Mesothelial cell of epicardium (in vitro differentiated cells): ENCODE measurements at regions not wholly inside any gene's neighbourhood (a gene's known extent, or its start where the extent isn't known, plus 50 kb on each side); places are given as distances from the start of the nearest gene placed in this dataset.
A peak's percentile ranks its signal among the peaks of the same experiment; 100 is the strongest.

ENCODE experiments used
- DNase-seq, 2 experiments: peaks; one replicate each; pipeline ENCODE4 v3.0.0; 2021; ENCODE audit warnings: low spot score in 2 of 2; ENCODE audit not compliant: unreplicated experiment in 2 of 2
- H3K27ac Mint-ChIP-seq: 2 replicates; pipeline ENCODE4 v1.8.0; 2021; ENCODE audit warnings: mixed read lengths
- H3K27me3 Mint-ChIP-seq: 2 replicates; pipeline ENCODE4 v1.8.0; 2021; ENCODE audit warnings: low read depth, mixed read lengths
- H3K36me3 Mint-ChIP-seq: 2 replicates; pipeline ENCODE4 v1.8.0; 2021; ENCODE audit warnings: mixed read lengths
- H3K4me1 Mint-ChIP-seq: 2 replicates; pipeline ENCODE4 v1.8.0; 2021; ENCODE audit warnings: mixed read lengths
- H3K4me3 Mint-ChIP-seq: 2 replicates; pipeline ENCODE4 v1.8.0; 2021; ENCODE audit warnings: mild to moderate bottlenecking, moderate library complexity, mixed read lengths
- H3K9me3 Mint-ChIP-seq: 2 replicates; pipeline ENCODE4 v1.8.0; 2021; ENCODE audit warnings: mixed read lengths
- TF ChIP-seq, protein P1 (sequence below): fragments of 200-600 bp; sonication (generic); IDR thresholded peaks from one replicate; pipeline ENCODE4 v1.5.0; 2021; ENCODE audit warnings: antibody characterized with exemption; ENCODE audit not compliant: unreplicated experiment

DNA sequence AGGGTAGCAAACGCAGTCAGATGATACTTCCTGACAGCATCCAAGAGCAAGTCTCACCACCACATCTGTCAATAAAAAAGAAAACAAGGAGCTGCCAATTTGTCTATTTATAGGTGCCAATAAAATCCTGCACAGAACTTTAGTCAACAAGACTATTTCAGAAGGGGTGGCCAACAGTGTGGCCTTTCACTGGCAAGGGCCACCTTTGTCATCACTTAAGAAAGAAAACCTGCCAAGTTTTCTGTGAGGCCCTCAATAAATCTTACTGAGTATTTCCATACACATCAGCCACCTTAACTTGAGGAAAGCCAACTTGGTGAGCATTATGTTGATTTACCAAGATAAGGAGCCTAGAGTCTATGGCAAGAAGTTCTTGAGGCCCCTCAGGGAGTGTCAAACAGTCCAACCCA lies 312.3 kb downstream of the ENC1 start:
- Mint-ChIP-seq H3K9me3 (no peaks in the 10 kb centered on the region), H3K4me1 (peaks cover 51% of the 10 kb centered on the region), H3K36me3 (no peaks in the 10 kb centered on the region), H3K27me3 (no peaks in the 10 kb centered on the region), H3K27ac (peak overlapping the region; percentile 99), H3K4me3 (no peak overlapping the region)
- TF ChIP-seq, protein P1, sequence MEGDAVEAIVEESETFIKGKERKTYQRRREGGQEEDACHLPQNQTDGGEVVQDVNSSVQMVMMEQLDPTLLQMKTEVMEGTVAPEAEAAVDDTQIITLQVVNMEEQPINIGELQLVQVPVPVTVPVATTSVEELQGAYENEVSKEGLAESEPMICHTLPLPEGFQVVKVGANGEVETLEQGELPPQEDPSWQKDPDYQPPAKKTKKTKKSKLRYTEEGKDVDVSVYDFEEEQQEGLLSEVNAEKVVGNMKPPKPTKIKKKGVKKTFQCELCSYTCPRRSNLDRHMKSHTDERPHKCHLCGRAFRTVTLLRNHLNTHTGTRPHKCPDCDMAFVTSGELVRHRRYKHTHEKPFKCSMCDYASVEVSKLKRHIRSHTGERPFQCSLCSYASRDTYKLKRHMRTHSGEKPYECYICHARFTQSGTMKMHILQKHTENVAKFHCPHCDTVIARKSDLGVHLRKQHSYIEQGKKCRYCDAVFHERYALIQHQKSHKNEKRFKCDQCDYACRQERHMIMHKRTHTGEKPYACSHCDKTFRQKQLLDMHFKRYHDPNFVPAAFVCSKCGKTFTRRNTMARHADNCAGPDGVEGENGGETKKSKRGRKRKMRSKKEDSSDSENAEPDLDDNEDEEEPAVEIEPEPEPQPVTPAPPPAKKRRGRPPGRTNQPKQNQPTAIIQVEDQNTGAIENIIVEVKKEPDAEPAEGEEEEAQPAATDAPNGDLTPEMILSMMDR, result no peak
- DNase-seq, result no peak

DNA sequence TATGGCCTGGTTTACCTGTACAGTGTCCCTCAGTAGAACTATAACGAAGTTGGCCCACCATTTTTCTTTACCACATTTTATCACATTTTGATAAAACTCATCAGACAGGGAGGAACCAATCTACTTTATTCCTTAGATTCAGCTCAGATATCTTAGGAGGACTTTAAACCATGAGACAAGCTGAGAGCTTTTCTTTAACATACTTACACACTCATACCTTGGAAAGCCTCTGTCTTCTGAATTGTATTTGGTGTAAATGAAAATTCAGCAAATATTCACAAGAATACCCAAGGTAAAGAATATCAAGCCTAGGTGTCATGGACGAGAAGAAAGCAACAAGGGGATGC lies 313.2 kb downstream of the ENC1 start:
- peaks cover 45% of the 10 kb centered on the region for H3K4me1 Mint-ChIP-seq
- no peaks in the 10 kb centered on the region for H3K27me3 Mint-ChIP-seq
- no peaks in the 10 kb centered on the region for H3K9me3 Mint-ChIP-seq
- H3K4me3 Mint-ChIP-seq, result no peak overlapping the region
- H3K27ac Mint-ChIP-seq, result peak overlapping the region; percentile 99
- TF ChIP-seq, protein P1, result no peak
- no peaks in the 10 kb centered on the region for H3K36me3 Mint-ChIP-seq
- DNase-seq, result no peak

DNA sequence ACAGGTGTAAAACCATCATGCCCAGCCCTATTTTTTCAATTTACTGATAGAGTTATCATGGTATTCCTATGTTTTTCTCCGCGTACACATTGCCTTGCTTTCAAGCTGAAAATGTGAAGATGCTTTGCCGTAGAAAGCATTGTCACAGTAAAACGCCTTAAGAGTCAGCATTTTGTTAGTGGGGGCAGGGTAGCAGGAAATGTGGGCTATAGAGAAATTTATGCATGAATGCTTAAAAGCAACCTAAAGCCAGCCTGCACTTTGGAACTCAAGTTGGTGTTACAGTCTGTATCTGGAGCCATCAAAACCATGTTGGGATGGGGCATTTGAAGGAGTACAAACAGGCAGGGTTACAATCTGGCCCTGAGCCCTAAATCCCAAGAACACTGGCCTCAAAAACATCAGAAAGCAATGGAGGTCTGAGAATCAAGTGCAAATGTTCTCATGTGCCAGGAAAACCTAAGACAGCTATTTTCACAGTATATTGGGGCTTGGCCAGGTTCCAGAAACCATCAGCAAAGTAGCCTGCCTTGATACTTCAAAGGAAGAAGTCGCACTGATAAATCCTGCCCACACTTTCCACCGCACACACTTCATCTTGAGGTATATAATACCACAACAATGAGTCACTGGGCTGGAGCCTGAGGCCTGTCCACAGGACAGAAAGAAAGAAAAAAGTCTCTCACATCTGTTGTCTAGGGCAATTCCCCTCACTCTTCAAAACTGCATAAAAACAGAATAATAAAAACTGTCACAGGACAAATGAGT lies 313.8 kb downstream of the ENC1 start:
- H3K27ac Mint-ChIP-seq, result peak overlapping the region; percentile 99
- H3K4me3 Mint-ChIP-seq, result no peak overlapping the region
- H3K9me3 Mint-ChIP-seq, result no peaks in the 10 kb centered on the region
- no peaks in the 10 kb centered on the region for H3K36me3 Mint-ChIP-seq
- H3K27me3 Mint-ChIP-seq, result no peaks in the 10 kb centered on the region
- peaks cover 40% of the 10 kb centered on the region for H3K4me1 Mint-ChIP-seq
- DNase-seq, result peak; percentile 75 to 78
- TF ChIP-seq, protein P1, result no peak

DNA sequence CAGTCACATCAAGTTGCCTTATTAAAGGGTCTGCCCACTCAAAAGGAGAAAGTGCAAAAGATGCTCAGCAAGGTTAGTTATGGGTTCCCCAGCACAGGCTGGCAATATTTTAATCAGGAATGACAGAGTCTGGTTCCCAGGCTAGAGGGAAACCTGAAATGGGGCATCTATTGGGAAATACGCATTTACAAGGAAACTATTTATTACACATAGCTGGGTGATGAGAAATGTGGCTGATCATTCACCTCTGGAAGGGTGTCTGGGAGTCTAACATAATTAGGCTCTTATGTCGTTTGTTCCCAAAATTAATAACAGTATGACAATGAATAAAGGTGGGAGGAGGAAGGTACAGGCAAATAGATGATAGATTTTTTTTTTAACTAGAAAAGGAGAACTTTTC lies 314.7 kb downstream of the ENC1 start:
- H3K27ac Mint-ChIP-seq, result peak overlapping the region; percentile 99
- no peak for DNase-seq
- TF ChIP-seq, protein P1, result no peak

DNA sequence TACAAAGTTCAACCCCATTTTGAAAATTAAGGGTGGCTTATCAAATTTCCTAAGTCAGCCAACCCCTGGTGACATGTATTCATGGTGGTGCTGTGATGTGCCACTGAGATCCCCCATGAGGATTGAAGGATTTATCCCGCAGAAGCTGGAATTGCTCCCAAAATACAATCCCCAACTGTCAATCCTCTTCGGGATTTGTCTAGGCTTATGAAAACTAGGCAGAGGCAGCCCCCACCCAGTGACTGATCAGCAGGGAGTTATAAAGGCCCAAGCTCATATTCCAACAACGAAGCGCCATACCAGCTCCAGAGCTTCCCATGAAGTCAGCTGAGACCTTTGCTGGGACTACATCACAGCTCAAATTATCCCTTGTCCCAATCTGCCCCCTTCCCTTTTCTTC lies 316.0 kb downstream of the ENC1 start:
- Mint-ChIP-seq H3K27me3 (no peaks in the 10 kb centered on the region), H3K27ac (no peak overlapping the region), H3K36me3 (no peaks in the 10 kb centered on the region), H3K9me3 (peaks cover 6% of the 10 kb centered on the region), H3K4me1 (peaks cover 42% of the 10 kb centered on the region), H3K4me3 (no peak overlapping the region)
- DNase-seq, result no peak
- TF ChIP-seq, protein P1, result no peak

More for the DNA sequence above, 314.7 kb downstream of the ENC1 start:
- Mint-ChIP-seq H3K36me3 (no peaks in the 10 kb centered on the region), H3K4me3 (no peak overlapping the region), H3K27me3 (no peaks in the 10 kb centered on the region), H3K9me3 (no peaks in the 10 kb centered on the region), H3K4me1 (peaks cover 42% of the 10 kb centered on the region)
